VCaP (cell line): ENCODE measurements at regions not wholly inside any gene's neighbourhood (a gene's known extent, or its start where the extent isn't known, plus 50 kb on each side); places are given as distances from the start of the nearest gene placed in this dataset.

Experiments used
- H3K27ac ChIP-seq: fragments of 450-650 bp; 2 replicates; pipeline ENCODE4 v1.5.1; 2017
- CTCF ChIP-seq: fragments of 450-650 bp; conservative IDR thresholded peaks from 2 replicates; pipeline ENCODE4 v1.5.1; 2017; ENCODE audit warnings: mild to moderate bottlenecking, moderate library complexity

- no peak overlapping the region for H3K27ac ChIP-seq
- no peak for TF ChIP-seq CTCF
Observed at GRCh38 chr7:155219947-155220769, 77.5 kb upstream of the INSIG1 start.

DNA sequence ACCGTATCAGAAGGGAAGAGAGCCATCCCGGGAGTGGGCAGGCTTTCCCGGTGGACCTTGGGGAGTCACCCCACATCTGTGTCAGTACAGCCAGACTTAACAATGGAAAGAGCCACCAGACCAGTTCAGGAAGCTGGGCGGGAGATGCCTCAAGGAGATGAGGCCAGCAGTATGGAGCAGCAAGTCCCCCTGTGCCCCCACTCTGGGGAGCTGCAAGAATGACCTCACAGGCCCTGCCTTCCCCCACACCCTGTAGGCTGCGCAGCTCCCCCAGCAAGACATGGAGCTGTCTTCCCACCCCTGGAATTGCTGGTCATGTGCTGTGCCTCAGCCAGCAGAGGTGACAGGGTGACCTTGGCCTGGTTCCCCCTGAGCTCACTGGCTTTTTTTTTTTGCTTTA, 76.8 kb upstream of the INSIG1 start:
- H3K27ac ChIP-seq = no peak overlapping the region

GRCh38 chr7:155221547-155221946, 76.1 kb upstream of the INSIG1 start:
- H3K27ac ChIP-seq = no peak overlapping the region
- TF ChIP-seq CTCF = no peak

More for the DNA sequence above, 76.8 kb upstream of the INSIG1 start:
- no peak for TF ChIP-seq CTCF

- TF ChIP-seq CTCF = no peak
- no peak overlapping the region for H3K27ac ChIP-seq
Observed at GRCh38 chr7:155222061-155222460, 75.6 kb upstream of the INSIG1 start.

DNA sequence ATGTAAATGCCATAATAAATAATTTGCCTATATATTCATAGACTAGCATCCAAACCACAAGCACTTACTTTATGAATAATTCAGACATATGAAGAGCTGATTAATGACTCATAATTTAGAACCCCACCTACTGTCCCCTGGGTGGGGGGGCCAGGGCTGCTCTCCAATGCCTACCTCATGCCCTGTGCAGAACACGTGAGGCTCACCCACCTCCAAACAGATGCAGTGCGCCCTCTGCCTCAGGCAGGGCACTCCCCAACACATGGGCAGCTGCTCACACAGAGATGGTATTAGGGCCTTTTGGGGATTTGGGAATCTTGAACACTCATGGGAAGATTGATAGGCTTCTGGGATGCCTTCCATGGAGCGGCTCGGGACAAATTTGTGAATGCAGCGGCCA, 75.1 kb upstream of the INSIG1 start:
- TF ChIP-seq CTCF = no peak
- H3K27ac ChIP-seq = peak overlapping the region; percentile 84

DNA sequence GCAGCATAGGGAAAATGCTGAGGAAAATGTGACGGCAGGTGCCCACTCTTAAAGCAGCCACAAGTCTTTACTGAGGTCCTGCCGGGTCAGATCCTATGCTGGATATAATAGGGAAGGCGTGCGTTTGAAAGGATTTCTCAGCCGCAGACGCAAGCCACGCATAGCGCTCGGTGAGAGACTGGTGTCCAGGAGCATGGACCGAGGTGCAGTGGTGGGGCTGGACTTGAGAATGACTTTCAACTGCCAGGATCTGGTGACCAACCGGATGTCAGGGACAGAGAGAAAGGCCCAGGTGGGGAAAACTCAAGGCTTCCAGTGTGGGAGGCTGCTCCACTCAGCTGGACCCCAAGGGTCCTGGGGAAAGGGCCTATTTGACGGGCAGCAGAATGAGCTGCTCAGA, 74.7 kb upstream of the INSIG1 start:
- peak overlapping the region; percentile 84 for H3K27ac ChIP-seq
- TF ChIP-seq CTCF = no peak

DNA sequence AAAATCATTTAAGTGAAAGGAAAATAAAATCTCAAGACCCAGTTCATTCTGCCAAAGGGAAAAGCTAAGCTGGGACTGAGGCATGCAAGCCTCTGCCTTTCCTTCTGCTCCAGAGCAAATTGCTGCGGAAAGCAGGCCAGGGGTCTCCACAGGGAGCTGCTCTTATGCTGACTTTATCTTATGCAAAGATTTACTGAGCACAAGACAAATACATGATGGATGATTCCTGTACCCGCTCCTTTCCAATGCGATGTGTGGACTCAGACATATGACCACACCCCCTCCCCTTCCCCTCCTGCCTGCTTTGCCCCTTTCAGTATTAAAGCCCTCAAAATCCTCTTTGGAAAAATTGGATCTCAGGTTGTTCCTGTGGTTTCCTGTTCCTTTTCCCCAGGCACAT, 74.2 kb upstream of the INSIG1 start:
- no peak for TF ChIP-seq CTCF
- H3K27ac ChIP-seq = peak overlapping the region; percentile 84
